Neural progenitor cell (in vitro differentiated cells): ENCODE measurements at regions not wholly inside any gene's neighbourhood (a gene's known extent, or its start where the extent isn't known, plus 50 kb on each side); places are given as distances from the start of the nearest gene placed in this dataset.

ENCODE experiments used
- CTCF ChIP-seq: fragments of 200-600 bp; sonication (generic); IDR thresholded peaks from 2 replicates; pipeline ENCODE4 v1.5.1; 2017; ENCODE audit warnings: antibody characterized with exemption, mild to moderate bottlenecking
- EZH2 ChIP-seq: fragments of 200-600 bp; sonication (generic); IDR thresholded peaks from 2 replicates; pipeline ENCODE4 v1.6.1; 2017; ENCODE audit warnings: antibody characterized with exemption, mild to moderate bottlenecking, moderate library complexity
- EZH2phosphoT487 ChIP-seq: fragments of 200-600 bp; sonication (generic); IDR thresholded peaks from 2 replicates; pipeline ENCODE4 v1.6.1; 2017; ENCODE audit warnings: antibody characterized with exemption

- TF ChIP-seq CTCF (no peak), EZH2 (no peak), EZH2phosphoT487 (no peak)
Observed at GRCh38 chr6:92848459-92848858, 570.9 kb downstream of the EPHA7 start.
